ENCODE measurements at regions not wholly inside any gene's neighbourhood (a gene's known extent, or its start where the extent isn't known, plus 50 kb on each side); places are given as distances from the start of the nearest gene placed in this dataset.

- peaks cover 7% of the 10 kb centered on the region for H3K36me3 Mint-ChIP-seq (ENCODE audit: insufficient read depth, unreplicated experiment)
- H3K36me3 ChIP-seq (ENCODE audit: control insufficient read depth, insufficient read depth, low read length): no peaks in the 10 kb centered on the region
- CTCF ChIA-PET: no interaction called here
- intact Hi-C loops (cut with micrococcal nuclease; ENCODE audit: unreplicated experiment): no loop called here
- BruUV-seq (replicated peaks): no TSS peak
- no peaks in the 10 kb centered on the region for H3K4me1 Mint-ChIP-seq (ENCODE audit: low read depth, unreplicated experiment)
- no peak overlapping the region for H3K4me3 Mint-ChIP-seq (ENCODE audit: unreplicated experiment)
- H3K27me3 Mint-ChIP-seq (ENCODE audit: insufficient read depth, unreplicated experiment): peaks cover 11% of the 10 kb centered on the region
- no peak overlapping the region for H3K4me3 ChIP-seq (ENCODE audit: low read depth, low read length)
- H3K27me3 ChIP-seq (replicated peaks; ENCODE audit: control insufficient read depth, insufficient read depth, low read length): no peaks in the 10 kb centered on the region
- no peak for TF ChIP-seq CTCF (IDR thresholded peaks at IDR 0.05; ENCODE audit: insufficient read depth in 1 of 2, low read depth in 1 of 2, low read length in 1 of 2, severe bottlenecking in 1 of 2, unreplicated experiment in 1 of 2)
- POLR2A ChIA-PET: no interaction called here
- no peak overlapping the region for H3K27ac Mint-ChIP-seq (ENCODE audit: unreplicated experiment)
- H3K9me3 Mint-ChIP-seq (ENCODE audit: unreplicated experiment): no peaks in the 10 kb centered on the region
- no peaks in the 10 kb centered on the region for H3K9me3 ChIP-seq
- DNase-seq: no peak
- H3K4me1 ChIP-seq: no peaks in the 10 kb centered on the region
Measured at GRCh38 chr9:135217836-135218235, 130.4 kb downstream of the OLFM1 start.

GRCh38 chr9:135218331-135219225 is 131.1 kb downstream of the OLFM1 start:
- DNase-seq: no peak
- Mint-ChIP-seq H3K4me1 (ENCODE audit: low read depth, unreplicated experiment) (no peaks in the 10 kb centered on the region), H3K27ac (ENCODE audit: unreplicated experiment) (no peak overlapping the region), H3K27me3 (ENCODE audit: insufficient read depth, unreplicated experiment) (peaks cover 11% of the 10 kb centered on the region), H3K4me3 (ENCODE audit: unreplicated experiment) (no peak overlapping the region), H3K36me3 (ENCODE audit: insufficient read depth, unreplicated experiment) (peaks cover 7% of the 10 kb centered on the region), H3K9me3 (ENCODE audit: unreplicated experiment) (no peaks in the 10 kb centered on the region)
- CTCF ChIA-PET: no interaction called here
- no peaks in the 10 kb centered on the region for H3K4me1 ChIP-seq
- no peaks in the 10 kb centered on the region for H3K36me3 ChIP-seq (ENCODE audit: control insufficient read depth, insufficient read depth, low read length)
- no peak for TF ChIP-seq CTCF (IDR thresholded peaks at IDR 0.05; ENCODE audit: insufficient read depth in 1 of 2, low read depth in 1 of 2, low read length in 1 of 2, severe bottlenecking in 1 of 2, unreplicated experiment in 1 of 2)
- no peaks in the 10 kb centered on the region for H3K9me3 ChIP-seq
- H3K27me3 ChIP-seq (replicated peaks; ENCODE audit: control insufficient read depth, insufficient read depth, low read length): no peaks in the 10 kb centered on the region
- no TSS peak for BruUV-seq (replicated peaks)
- POLR2A ChIA-PET: no interaction called here
- no peak overlapping the region for H3K4me3 ChIP-seq (ENCODE audit: low read depth, low read length)
- intact Hi-C loops (cut with micrococcal nuclease; ENCODE audit: unreplicated experiment): no loop called here

- Histone ChIP-seq H3K36me3 (ENCODE audit: control insufficient read depth, insufficient read depth, low read length) (no peaks in the 10 kb centered on the region), H3K4me1 (no peaks in the 10 kb centered on the region), H3K27me3 (replicated peaks; ENCODE audit: control insufficient read depth, insufficient read depth, low read length) (no peaks in the 10 kb centered on the region), H3K9me3 (no peaks in the 10 kb centered on the region), H3K4me3 (ENCODE audit: low read depth, low read length) (no peak overlapping the region)
- no peak overlapping the region for H3K4me3 Mint-ChIP-seq (ENCODE audit: unreplicated experiment)
- DNase-seq: no peak
- no peak for TF ChIP-seq CTCF (IDR thresholded peaks at IDR 0.05; ENCODE audit: insufficient read depth in 1 of 2, low read depth in 1 of 2, low read length in 1 of 2, severe bottlenecking in 1 of 2, unreplicated experiment in 1 of 2)
- H3K27ac Mint-ChIP-seq (ENCODE audit: unreplicated experiment): no peak overlapping the region
- H3K4me1 Mint-ChIP-seq (ENCODE audit: low read depth, unreplicated experiment): no peaks in the 10 kb centered on the region
- ChIA-PET POLR2A (no interaction called here), CTCF (no interaction called here)
- no peaks in the 10 kb centered on the region for H3K9me3 Mint-ChIP-seq (ENCODE audit: unreplicated experiment)
- BruUV-seq (replicated peaks): no TSS peak
- intact Hi-C loops (cut with micrococcal nuclease; ENCODE audit: unreplicated experiment): no loop called here
- peaks cover 11% of the 10 kb centered on the region for H3K27me3 Mint-ChIP-seq (ENCODE audit: insufficient read depth, unreplicated experiment)
- H3K36me3 Mint-ChIP-seq (ENCODE audit: insufficient read depth, unreplicated experiment): peaks cover 6% of the 10 kb centered on the region
Measured at GRCh38 chr9:135219676-135220600, 132.5 kb downstream of the OLFM1 start.

All from Caco-2 (cell line).